RPMI8226 (cell line): ENCODE measurements at regions not wholly inside any gene's neighbourhood (a gene's known extent, or its start where the extent isn't known, plus 50 kb on each side); places are given as distances from the start of the nearest gene placed in this dataset.

ENCODE experiments used
- DNase-seq: peaks from one replicate; pipeline ENCODE4 v3.0.0-alpha.2; 2015

DNA sequence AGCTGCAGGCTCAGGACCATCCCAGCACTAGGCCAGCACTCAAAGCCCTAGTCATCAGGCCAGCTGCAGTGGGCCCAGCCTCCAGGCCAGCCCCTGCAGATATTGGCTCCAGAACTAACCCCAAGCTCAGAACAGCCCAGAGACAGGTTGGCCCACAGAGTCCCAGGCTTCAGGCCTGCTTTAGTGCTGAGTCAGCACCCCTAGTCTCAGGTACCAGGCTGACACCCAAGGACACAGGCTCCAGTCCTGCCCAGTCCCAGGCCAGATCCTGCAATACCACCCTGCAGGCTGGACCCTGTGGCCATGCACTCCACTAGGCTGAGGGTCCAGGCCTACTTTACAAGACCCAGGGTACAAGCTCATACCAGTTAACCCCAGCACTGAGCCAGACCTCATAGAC is 234.4 kb upstream of the GPRIN3 start:
- no peak for DNase-seq

DNA sequence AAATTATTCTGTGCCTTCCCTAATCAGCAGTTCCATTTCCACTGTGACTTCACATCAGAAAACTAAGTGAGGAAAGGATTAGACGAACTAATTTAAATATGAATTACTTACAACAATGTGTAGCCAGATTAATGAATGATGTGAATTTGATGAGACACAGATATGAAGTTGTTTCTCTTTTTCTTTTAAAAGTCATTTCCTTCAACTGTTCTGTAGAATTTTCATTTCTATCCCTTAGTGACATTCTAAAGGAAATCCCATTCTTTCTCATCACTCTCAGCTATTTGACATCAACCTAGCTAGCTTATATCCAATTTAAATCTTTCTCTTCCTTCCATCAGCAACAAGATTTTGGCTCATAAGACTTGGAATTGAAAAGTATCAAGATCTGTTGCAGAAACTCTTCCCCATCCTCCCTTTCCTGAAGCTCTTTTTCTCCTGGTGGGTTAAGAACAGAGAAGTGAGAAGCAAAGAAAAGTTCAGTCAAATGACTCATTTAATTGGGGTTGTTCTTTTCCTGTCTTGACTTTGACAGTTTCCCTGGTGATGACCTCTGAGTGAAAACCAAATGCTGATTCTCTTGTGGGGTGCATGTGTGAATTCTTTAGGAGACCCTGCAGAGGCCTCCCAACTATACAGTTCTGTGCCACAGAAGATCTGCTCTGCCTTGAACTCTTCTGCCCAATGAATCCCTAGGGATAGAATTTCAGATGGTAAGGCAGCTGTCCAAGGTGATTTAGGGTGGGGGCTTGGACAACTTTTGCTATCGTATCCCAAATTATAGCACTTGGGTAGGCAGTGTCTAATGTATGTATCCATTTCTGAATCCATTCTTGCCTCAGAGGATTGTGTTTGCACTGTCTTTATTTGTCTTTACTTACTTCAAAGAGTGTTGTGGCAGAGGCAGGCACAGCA is 232.5 kb upstream of the GPRIN3 start:
- no peak for DNase-seq

DNA sequence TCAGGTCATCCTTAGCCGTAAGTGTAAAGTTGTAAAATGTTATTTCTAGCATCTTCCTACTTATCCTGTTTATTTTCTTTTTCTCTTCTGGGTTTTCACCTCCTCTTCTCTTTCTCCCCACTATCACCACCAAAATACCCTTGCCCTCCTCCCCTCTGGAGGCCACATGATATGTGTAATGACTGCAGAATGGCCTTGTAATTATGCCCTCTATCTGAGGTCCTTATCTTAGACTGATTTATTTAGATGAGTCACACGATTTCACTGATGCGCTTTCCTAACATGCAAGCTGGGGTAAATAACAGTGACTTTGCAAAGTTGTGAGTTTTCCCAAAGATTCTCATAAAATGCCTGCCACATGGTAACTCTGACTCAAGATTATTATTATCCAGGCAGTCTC is 231.8 kb upstream of the GPRIN3 start:
- DNase-seq = no peak

DNA sequence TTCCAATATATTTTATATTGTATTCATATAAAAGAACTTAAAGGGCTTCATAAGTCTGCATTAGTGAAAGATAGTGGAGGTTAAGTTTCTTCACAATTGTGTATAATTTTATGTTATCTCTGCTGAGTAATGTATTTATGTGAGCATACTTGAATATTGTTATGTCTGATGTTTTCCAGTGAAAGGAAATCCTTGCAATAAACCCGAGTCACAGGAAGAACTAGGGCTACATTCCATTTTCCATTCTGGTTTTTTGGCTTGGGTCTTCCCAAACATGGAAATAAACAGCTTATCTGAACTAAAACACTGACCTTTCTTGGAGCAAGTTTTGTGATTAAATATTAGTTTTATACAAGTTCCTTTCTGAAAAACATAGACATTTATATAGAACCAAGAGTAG is 231.3 kb upstream of the GPRIN3 start:
- DNase-seq = no peak

DNA sequence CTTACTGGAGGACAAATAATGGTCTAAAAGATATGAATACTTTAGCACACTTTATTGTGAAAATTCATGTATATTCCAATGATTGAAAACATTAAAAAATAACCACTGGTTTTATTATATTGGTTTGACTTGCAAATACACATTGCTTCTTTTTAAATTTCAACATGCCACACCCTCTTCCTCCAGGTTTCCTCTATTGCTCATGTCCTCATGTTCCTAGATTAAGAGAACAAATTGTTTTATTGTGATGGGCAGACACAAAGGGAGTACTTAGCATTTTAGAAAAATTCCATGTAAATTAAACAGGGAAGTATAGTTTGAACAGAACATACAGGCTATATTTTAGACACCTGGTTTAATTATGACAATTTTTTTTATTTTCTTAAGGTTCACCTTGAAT is 230.6 kb upstream of the GPRIN3 start:
- DNase-seq = no peak

DNA sequence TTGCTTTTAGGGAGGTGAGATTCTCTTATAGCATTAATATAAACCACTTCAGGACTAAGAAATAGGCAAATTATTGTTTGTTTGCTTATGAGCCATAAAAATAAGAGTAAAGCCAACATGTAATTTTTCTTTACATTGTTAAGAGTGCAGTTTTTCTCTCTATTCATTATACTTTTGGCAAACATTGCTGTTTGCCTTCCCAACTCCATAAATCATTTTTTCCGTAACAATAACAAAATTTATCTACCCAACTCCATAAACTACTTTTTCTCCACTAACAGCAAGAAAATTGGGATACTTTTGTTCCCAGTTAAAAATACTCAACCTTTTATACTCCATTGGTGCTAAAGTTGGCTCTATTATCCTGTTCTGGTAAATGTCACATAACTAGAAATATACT is 229.7 kb upstream of the GPRIN3 start:
- no peak for DNase-seq

DNA sequence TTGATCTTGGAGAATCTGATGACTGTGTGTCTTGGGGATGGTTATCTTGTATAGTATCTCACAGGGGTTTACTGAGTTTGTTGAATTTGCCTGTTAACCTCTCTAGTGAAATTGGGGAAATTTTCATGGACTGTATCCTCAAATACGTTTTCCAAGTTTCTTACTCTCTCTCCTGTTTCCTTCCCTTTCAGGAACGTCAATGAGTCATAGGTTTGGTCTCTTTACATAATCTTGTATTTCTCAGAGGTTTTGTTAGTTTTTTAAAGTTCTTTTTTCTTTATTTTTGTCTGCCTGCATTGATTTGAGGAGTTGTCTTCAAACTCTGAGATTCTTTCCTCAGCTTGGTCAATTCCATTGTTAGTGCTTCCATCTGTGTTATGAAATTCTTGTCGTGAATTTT is 227.7 kb upstream of the GPRIN3 start:
- no peak for DNase-seq

DNA sequence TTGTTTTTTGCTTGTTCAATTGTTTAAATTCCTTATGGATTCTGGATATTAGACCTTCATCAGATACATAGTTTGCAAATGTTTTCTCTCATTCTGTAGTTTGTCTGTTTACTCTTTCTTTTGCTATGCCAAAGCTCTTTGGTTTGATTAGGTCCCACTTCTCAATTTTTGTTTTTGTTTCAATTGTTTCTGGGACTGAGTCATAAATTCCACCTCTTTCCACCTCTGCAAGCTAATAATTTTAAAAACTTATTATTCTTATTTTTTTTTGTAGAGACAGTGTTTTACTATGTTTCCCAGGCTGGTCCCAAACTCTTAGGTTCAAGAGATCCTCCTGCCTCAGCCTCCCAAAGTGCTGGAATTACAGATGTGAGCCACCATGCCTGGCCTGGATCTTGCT is 226.8 kb upstream of the GPRIN3 start:
- DNase-seq = no peak

DNA sequence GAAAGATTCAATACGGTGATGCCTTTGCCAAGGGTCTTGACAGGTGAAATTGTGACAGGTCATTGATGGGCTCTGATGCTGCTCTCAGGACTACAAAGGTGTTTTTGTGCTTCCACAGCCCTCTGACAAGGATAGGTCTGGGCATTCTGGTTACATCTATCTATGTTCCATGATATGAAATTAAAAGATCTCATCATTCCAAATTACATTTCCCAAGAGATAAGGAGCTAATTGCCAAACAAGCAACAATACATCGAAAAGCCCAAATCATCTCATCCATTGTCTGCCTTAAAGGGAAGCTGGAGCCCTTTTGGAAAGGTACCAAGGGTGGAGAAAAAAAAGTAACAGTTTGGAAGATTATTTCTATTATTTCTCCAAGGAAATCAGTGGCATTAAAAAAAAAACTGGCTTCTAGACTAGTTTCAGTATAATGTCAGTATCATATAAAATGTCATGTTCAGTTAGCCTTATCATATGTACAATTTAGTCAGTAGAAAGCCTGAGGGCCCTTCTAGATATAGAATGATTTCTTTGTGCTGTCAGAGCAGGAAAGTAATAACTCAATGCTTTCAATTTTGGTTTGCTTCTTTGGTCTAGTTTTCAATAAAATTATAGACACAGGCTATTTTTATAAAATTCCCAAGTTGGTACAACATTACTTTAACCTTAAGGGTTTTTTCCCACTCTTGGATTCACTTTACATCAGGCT is 224.5 kb upstream of the GPRIN3 start:
- DNase-seq = no peak

DNA sequence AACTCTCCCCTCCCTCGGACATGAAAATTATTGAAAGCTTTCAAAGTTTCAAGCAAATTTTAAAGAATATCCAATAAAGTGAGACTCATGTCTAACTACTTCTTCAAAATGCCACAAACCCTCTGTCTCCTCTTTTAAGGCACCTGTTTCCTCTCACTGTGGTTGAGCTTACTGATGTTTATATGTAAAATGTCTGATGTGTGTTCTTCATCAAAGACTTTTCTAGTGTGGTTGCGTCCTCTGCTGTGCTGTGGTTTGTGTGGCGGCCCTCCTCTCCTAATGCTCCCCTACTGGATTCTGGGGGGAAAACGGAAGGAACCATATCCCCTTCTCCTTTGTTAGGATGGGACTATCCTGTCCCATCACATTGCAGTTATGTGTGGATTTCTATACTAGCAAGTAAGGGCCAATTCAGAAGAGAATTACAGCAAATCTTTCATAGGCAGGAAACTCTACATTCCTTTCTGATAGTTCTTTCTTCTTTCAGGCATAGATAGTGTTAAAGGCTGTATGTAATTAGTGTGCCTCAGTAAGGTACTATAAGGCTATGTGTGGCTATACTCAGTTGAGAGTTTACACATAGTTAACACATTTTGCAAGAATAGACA is 221.0 kb upstream of the GPRIN3 start:
- DNase-seq = no peak

DNA sequence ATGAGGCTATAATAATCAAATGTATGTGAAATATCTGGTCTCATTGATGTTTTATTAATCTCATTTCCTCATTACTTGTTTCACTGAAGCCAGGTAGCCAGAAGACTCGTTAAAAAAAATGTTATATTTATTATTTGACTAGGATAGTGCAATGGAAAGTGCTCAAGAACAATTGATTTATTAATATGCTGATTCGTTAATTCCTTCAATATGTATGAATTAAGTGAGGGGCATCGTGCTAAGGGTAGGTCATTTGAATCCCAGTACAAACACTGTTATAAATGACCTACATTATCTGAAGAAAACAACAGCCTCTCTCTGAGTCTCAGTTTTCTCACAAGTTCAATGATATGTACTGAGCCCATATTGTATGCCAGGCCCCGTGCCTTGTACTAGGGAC is 214.2 kb upstream of the GPRIN3 start:
- DNase-seq = no peak

DNA sequence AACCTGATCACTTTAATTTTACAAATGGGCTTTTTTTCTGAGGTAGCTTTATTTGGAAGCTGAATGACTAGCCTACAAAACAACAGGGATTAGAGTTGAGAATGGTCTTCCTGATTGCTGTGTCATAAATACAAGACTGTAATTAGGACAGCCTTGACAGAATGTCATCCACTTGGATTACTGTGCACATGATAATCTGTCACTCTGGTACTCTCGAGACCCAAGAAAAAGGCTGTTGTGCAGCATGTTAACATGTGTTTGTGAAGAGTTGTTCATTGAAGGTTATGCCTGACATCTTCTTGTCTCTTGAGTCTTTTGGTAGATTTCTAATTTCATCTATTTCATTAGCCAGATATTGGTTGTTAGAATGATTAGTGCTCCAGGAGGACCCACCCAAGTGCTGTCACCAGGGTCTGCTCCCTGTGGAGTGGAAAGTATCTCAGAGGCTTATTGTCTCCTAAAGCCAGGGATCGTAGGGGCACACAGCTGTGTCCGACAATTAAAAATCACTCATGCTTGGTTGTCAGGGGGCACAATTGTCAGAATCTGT is 212.2 kb upstream of the GPRIN3 start:
- no peak for DNase-seq

DNA sequence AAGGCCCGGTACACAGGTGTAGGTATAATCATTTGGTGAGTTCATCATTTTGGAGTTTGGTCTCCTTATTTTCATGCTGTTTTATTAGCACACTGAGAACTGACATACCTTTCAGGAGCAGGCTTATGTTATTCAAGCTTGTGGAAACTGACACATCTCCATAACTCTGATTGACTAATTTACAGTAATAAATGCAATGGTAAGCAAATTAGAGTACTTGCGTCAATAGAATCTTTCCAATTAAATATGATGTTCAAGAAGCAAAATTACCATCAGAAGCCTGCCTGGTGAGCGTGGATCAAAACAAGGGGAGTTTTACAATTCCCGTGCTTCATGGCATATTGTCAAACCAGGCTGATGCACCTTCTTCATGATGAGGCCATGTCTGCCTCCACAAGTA is 210.7 kb upstream of the GPRIN3 start:
- DNase-seq = no peak

DNA sequence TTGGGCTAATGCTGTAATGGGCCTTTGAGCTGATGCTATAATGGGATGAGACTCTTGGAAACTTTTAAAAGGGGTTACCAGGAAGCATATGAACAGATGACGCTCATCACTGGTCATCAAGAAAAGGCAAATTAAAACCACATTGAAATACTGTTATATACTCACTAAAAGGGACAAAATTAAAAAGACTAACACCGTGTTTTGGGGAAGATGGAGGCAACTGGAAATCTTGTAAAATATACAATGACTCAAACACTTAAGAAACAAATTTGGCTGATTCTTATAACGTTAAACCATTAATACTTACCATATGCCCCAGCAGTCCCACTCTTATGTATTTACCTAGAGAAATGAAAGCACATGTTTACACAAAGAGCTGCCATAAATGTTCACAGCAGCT is 207.2 kb upstream of the GPRIN3 start:
- no peak for DNase-seq

DNA sequence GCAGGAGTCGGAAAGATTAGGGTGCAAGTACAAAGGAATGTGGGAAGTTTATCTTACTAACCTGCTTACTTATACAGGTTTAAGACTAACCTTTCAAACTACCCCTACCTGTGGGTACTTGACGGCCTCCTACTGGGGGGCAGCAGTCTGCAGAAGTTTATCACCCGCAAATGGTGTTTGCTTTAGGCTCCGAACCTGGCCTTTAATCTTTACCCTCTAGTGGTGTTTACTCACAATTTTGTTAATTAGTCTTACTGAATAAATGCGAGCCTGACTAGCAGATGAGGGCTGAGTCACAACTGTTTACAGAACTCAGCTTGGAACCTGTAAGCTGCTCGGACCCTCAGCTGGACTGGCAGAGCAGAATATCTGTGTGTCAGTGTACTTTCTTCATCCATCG is 204.2 kb upstream of the GPRIN3 start:
- DNase-seq = no peak

DNA sequence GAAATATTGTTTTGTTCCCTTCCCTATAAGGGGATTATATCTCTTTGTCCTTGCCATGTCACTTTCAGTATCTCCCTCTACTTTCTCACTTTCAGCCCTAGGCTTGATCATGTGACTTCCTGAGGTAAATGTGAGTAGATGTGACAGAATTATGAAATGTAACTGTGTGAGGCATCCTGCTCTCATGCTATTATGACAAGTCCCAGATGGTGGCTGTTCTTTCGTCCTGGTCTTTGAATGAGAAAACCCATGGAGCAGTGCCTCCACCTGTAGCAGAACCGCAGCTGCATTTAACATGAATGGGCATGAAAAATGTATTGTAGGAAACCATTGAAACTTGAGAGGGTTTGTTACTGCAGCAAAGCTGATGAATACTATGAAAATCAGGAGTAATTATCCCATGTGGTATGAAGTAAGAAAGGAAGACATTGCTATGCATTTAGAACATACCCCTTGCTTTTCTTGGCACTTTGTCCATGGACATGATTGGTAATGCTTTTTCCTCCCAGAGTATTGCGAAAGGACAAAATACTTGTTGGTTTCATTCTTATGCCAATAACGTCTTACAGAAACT is 202.2 kb upstream of the GPRIN3 start:
- no peak for DNase-seq

DNA sequence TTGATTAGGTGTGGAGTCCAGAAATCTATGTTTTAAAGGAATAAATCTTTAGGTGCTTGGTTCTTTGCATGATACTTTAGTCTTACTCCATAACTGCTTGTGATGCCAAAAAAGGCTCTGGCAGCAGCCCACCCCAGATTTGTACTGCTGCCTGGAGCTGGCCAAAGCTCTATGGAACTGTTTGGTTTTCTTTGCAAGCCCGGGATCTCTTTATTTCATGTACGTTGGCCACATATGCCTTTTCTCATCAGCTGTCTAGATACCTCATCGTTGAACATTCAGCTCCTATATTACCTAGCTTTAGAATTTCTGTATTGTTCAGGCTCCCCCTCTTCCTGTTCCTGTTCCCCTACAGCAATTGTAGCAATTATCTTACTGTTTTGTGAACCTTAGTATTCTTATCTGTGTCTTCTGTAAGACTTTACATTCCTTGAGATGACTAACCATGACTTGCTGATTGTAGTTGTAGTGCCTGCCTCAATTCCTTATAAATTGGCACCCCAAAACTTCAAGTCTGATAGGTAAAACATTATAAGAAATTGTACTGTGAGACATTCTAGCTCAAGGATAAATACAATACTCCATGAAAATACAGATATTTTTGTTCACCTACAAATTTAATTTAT is 199.4 kb upstream of the GPRIN3 start:
- DNase-seq = no peak

DNA sequence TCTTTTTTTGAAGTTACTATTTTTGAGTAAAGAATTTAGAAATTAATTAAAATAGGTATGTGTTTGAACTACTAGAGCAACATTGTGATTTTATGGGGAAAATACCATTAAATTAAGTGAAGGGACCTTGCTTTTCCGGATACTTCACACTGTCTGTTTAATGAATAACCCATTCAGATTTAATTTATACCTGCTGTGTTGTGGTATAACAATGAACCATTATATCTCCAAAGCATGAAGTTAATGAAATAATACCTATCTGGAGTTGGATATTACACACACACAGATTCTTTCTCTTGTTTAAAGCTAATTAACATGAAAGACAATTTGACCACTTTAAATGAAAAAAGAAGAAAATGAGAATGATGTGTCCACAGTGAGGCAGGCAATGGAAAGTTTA is 195.0 kb upstream of the GPRIN3 start:
- no peak for DNase-seq

DNA sequence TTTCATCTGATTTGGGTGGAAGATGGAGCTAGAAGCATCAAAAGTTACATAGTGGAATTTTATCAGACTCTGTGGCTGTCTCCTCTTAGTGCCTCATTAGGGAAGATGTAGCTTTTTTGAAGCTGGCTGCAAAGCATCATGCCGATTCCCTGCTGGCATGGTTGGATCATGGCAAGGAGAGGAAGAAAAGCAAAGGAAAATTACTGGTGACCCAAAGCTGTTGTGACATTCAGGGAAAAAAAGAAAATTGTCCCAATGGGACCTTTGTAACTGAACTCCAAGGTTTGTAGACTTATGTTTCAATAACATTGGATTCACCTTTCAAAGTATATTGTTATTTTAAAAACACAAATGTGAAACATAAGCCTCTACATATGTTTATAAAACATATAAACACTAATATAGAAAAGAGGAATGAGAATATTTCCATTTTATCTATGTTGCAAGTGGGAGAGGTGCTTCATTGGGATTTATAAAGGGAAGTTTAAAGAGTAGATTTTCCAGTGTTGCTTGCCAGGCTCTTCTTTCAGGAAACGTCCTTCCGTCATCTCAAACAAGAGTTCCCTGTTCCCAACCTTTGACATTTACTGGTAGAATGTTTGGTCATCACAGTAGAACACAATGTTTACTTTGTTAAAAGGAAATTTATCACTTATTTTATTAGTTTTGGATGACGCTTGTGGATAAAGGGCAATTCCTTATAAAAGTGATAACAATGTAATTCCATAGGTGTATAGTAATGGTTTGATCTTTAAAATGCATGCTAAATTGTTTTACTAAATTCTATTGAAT is 190.1 kb upstream of the GPRIN3 start:
- DNase-seq = no peak

DNA sequence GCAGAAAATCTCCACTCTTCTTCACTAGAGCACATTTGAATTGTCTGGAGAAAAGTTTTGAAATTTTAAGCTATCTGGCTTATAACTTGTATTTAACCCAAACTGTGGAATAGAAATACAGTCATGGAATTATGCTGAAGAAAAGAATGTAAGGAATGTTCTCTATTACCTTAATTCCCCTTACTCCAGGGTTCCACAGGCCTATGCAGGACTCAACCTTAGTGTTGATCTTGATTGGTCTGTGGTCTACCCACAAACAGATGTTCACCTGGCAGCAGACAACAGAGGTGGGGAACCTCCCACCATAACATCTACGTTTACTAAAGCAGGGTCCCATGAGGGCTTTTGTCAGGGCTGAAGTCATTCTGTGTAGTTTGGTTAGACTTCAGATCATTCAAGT is 189.3 kb upstream of the GPRIN3 start:
- DNase-seq = no peak

DNA sequence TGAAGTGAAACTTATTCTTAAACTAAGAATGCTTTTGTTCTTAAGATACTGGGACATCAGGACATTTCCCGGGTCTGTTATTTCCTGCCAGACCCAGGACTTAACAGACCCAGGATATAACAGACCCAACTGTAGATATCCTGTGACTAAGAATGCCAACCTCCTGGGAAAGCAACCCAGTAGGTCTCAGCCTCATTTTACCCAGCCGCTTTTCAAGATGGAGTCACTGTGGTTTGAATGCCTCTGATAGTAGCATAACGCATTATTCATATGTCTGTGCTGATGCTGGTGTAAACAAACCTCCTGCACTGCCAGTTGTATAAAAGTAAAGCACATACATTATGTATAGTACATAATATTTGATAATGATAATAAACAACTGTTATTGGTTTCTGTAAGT is 185.8 kb upstream of the GPRIN3 start:
- DNase-seq = no peak

DNA sequence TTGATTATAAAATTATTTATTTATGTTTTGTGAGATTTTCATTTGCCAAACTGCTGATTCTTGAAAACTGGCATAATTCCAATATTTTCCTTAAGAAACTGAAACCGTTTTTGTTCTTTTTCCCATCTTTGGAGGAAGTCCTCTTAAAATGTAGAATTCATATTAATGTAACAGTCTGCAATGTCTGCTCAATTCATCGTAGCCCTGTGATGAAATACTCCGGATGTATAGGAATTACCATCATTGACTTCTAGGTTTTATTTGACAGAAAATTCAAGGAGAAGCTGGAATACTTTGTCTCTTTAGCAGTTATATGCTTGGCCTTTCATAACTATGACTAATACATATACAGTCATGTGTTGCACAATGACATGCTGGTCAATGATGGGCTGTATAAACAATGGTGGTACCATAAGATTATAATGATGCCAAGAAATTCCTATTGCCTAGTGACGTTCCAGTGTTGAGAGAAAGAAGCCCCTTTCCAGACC is 185.0 kb upstream of the GPRIN3 start:
- DNase-seq = no peak
